B cell (primary cell): ENCODE measurements at regions not wholly inside any gene's neighbourhood (a gene's known extent, or its start where the extent isn't known, plus 50 kb on each side); places are given as distances from the start of the nearest gene placed in this dataset.

Source experiments
- ATAC-seq: fragments of 200-7000 bp; cut with Tn5 transposase; one replicate; pipeline ENCODE4 v1.10.0; 2021; ENCODE audit warnings: low read depth, mild to moderate bottlenecking, moderate number of reproducible peaks, moderate library complexity
- CTCF ChIA-PET: fragments of 350-600 bp; sonication (Branson Sonifier 250); formaldehyde crosslinking; loops from one replicate; lab custom pipeline; 2021; ENCODE audit warnings: antibody characterized with exemption, inconsistent platforms; lab: Charles Lee
- POLR2A ChIA-PET: fragments of 350-600 bp; sonication (Branson Sonifier 250); formaldehyde crosslinking; loops from one replicate; lab custom pipeline; 2021; ENCODE audit warnings: antibody characterized with exemption; lab: Charles Lee
- DNase-seq: peaks from one replicate; pipeline ENCODE4 v3.0.0; 2013
- H2AFZ ChIP-seq: 2 replicates; pipeline ENCODE4 v1.6.1; 2012; ENCODE audit warnings: mild to moderate bottlenecking, low read depth, low read length; ENCODE audit not compliant: insufficient read depth, poor library complexity, severe bottlenecking
- H3K27ac ChIP-seq, 2 donors: 1 replicate in 1 of 2; 2 replicates in 1 of 2; pipeline ENCODE4 v1.5.1; 2012 to 2013; ENCODE audit warnings: low read length in 2 of 2, mild to moderate bottlenecking in 2 of 2, moderate library complexity in 1 of 2
- H3K27me3 ChIP-seq, 4 experiments: fragments of 200-600 bp in 1 of 4; sonication (generic) in 1 of 4; replicated peaks in 1 of 4; 1 replicate in 2 of 4; 2 replicates in 2 of 4; pipeline versions ENCODE4 v1.6.1 to v1.7.0; 2013 to 2016; ENCODE audit warnings: low read length in 3 of 4, mild to moderate bottlenecking in 2 of 4, mixed read lengths in 1 of 4, moderate library complexity in 1 of 4; ENCODE audit not compliant: insufficient read depth in 4 of 4, control insufficient read depth in 3 of 4; ENCODE audit errors: control extremely low read depth in 1 of 4
- H3K36me3 ChIP-seq, 2 experiments: replicated peaks in 1 of 2; 1 replicate in 1 of 2; 2 replicates in 1 of 2; pipeline versions ENCODE4 v1.6.1 to v1.7.1; 2013; ENCODE audit warnings: low read length in 1 of 2; ENCODE audit not compliant: insufficient read depth in 2 of 2, control insufficient read depth in 1 of 2; ENCODE audit errors: control extremely low read depth in 1 of 2, extremely low read depth in 1 of 2
- H3K4me1 ChIP-seq, 2 donors: fragments of 200-600 bp in 1 of 2; sonication (generic) in 1 of 2; 1 replicate in 1 of 2; 2 replicates in 1 of 2; pipeline versions ENCODE4 v1.5.1 to v1.6.1; 2013 to 2017; ENCODE audit warnings: low read length in 2 of 2; ENCODE audit not compliant: control insufficient read depth in 2 of 2, insufficient read depth in 2 of 2
- H3K4me2 ChIP-seq: replicated peaks from 2 replicates; pipeline ENCODE3; 2012; ENCODE audit warnings: mild to moderate bottlenecking, low read depth, low read length; ENCODE audit not compliant: poor library complexity, severe bottlenecking
- H3K4me3 ChIP-seq, 5 experiments: fragments of 200-600 bp in 1 of 5; sonication (generic) in 1 of 5; 1 replicate in 3 of 5; 2 replicates in 2 of 5; pipeline versions ENCODE4 v1.5.1 to v1.7.0; 2011 to 2016; ENCODE audit warnings: low read length in 4 of 5, mild to moderate bottlenecking in 4 of 5, low read depth in 2 of 5, control low read depth in 1 of 5, moderate library complexity in 1 of 5; ENCODE audit not compliant: insufficient read depth in 1 of 5; ENCODE audit errors: control extremely low read depth in 1 of 5, extremely low read depth in 1 of 5
- H3K79me2 ChIP-seq: fragments of 200-600 bp; sonication (generic); one replicate; pipeline ENCODE4 v1.6.0; 2016; ENCODE audit warnings: low read length; ENCODE audit not compliant: control insufficient read depth, insufficient read depth
- H3K9ac ChIP-seq: fragments of 200-600 bp; sonication (generic); 2 replicates; pipeline ENCODE4 v1.6.1; 2017; ENCODE audit warnings: mild to moderate bottlenecking, low read length, moderate library complexity
- H3K9me3 ChIP-seq, 3 donors: one replicate each; pipeline versions ENCODE4 v1.6.1 to v1.7.1; 2013; ENCODE audit warnings: low read length in 2 of 3; ENCODE audit not compliant: control insufficient read depth in 2 of 3, insufficient read depth in 1 of 3; ENCODE audit errors: control extremely low read depth in 1 of 3
- H4K20me1 ChIP-seq: 2 replicates; pipeline ENCODE4 v1.6.0; 2012; ENCODE audit warnings: mild to moderate bottlenecking, low read length; ENCODE audit not compliant: insufficient read depth, control insufficient read depth, poor library complexity, severe bottlenecking
- H3K27ac Mint-ChIP-seq: one replicate; pipeline ENCODE4 v1.8.0; 2021; ENCODE audit warnings: mixed read lengths
- H3K27me3 Mint-ChIP-seq: one replicate; pipeline ENCODE4 v1.8.0; 2021; ENCODE audit warnings: mixed read lengths
- H3K4me1 Mint-ChIP-seq: one replicate; pipeline ENCODE4 v1.8.0; 2021; ENCODE audit warnings: mixed read lengths
- H3K4me3 Mint-ChIP-seq: one replicate; pipeline ENCODE4 v1.8.0; 2021; ENCODE audit warnings: mixed read lengths
- H3K9me3 Mint-ChIP-seq: one replicate; pipeline ENCODE4 v1.8.0; 2022; ENCODE audit warnings: mixed read lengths; ENCODE audit not compliant: insufficient read depth
- CTCF ChIP-seq: fragments of 200-600 bp; IDR thresholded peaks from one replicate; pipeline ENCODE4 v1.8.0; 2022; ENCODE audit warnings: antibody characterized with exemption, mild to moderate bottlenecking
- EZH2 ChIP-seq: IDR thresholded peaks from 2 replicates; pipeline ENCODE4 v1.6.1; 2012; ENCODE audit warnings: borderline replicate concordance, low read depth, mild to moderate bottlenecking, moderate library complexity, low read length; ENCODE audit not compliant: insufficient read depth, poor library complexity, severe bottlenecking
- WGBS: methylation state at CpG from one replicate; pipeline ENCODE4 v1.1.5; 2013; ENCODE audit warnings: missing lambda C conversion rate; ENCODE audit not compliant: insufficient coverage; 5-methylcytosine and 5-hydroxymethylcytosine counted together
- intact Hi-C: fragments of 100-400 bp; cut with micrococcal nuclease; formaldehyde crosslinking; loops from one replicate; pipeline ENCODE4 v1.10.0; 2022

DNA sequence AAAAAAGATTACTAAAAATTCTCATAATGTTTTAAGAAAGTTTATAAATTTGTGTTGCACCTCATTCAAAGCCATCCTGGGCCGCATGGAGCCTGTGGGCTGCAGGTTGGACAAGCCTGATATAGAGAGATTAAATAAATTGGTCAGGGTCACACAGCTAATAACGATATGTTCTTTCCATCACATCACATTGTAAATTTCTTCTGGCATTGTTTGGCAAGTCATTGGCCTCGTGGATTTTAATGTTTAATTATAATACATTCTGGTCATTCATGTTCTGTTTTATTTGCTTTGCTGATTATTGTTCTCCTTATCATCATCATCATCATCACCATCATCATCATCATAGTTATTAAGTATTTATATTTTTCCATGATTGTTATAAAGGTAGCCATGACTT, 157.3 kb downstream of the DIO2 start:
- TF ChIP-seq EZH2 (no peak), CTCF (no peak)
- H3K4me3 Mint-ChIP-seq, result no peak overlapping the region
- H3K9ac ChIP-seq, result no peak overlapping the region
- intact Hi-C loops, result no loop called here
- no peak overlapping the region for H3K4me2 ChIP-seq
- CTCF ChIA-PET, result no interaction called here
- H3K4me1 ChIP-seq, result no peaks in the 10 kb centered on the region
- POLR2A ChIA-PET, result no interaction called here
- ATAC-seq (no peak), DNase-seq (no peak)
- H3K27ac Mint-ChIP-seq, result no peak overlapping the region
- no peaks in the 10 kb centered on the region for H3K9me3 ChIP-seq
- H3K27me3 ChIP-seq, result no peaks in the 10 kb centered on the region
- no peak overlapping the region for H2AFZ ChIP-seq
- WGBS, result no CpG with 5 or more reads among the region's 3 CpGs
- no peaks in the 10 kb centered on the region for H4K20me1 ChIP-seq
- no peaks in the 10 kb centered on the region for H3K4me1 Mint-ChIP-seq
- H3K4me3 ChIP-seq, result no peak overlapping the region
- no peaks in the 10 kb centered on the region for H3K9me3 Mint-ChIP-seq
- H3K27me3 Mint-ChIP-seq, result no peaks in the 10 kb centered on the region
- H3K36me3 ChIP-seq, result no peaks in the 10 kb centered on the region
- no peak overlapping the region for H3K27ac ChIP-seq
- no peaks in the 10 kb centered on the region for H3K79me2 ChIP-seq

GRCh38 chr14:80049055-80049454, 162.2 kb downstream of the DIO2 start:
- Mint-ChIP-seq H3K27ac (no peak overlapping the region), H3K9me3 (peaks cover 4% of the 10 kb centered on the region), H3K4me3 (no peak overlapping the region), H3K27me3 (no peaks in the 10 kb centered on the region), H3K4me1 (no peaks in the 10 kb centered on the region)
- TF ChIP-seq CTCF, result no peak
- no peak for TF ChIP-seq EZH2
- ChIA-PET POLR2A (no interaction called here), CTCF (no interaction called here)
- intact Hi-C loops, result no loop called here
- Histone ChIP-seq H3K79me2 (no peaks in the 10 kb centered on the region), H2AFZ (no peak overlapping the region), H3K9me3 (no peaks in the 10 kb centered on the region), H3K4me2 (no peak overlapping the region), H3K4me3 (no peak overlapping the region), H3K36me3 (no peaks in the 10 kb centered on the region), H3K27me3 (no peaks in the 10 kb centered on the region), H3K9ac (no peak overlapping the region), H4K20me1 (no peaks in the 10 kb centered on the region), H3K27ac (no peak overlapping the region), H3K4me1 (no peaks in the 10 kb centered on the region)
- ATAC-seq (no peak), DNase-seq (no peak)
- WGBS, result 100% methylated on average over 1 of the region's 2 CpGs
